Neural progenitor cell (in vitro differentiated cells): ENCODE measurements at regions not wholly inside any gene's neighbourhood (a gene's known extent, or its start where the extent isn't known, plus 50 kb on each side); places are given as distances from the start of the nearest gene placed in this dataset.

Experiments
- CTCF ChIP-seq: fragments of 200-600 bp; sonication (generic); IDR thresholded peaks from 2 replicates; pipeline ENCODE4 v1.5.1; 2017; ENCODE audit warnings: antibody characterized with exemption, mild to moderate bottlenecking
- EZH2 ChIP-seq: fragments of 200-600 bp; sonication (generic); IDR thresholded peaks from 2 replicates; pipeline ENCODE4 v1.6.1; 2017; ENCODE audit warnings: antibody characterized with exemption, mild to moderate bottlenecking, moderate library complexity

- TF ChIP-seq CTCF = no peak
- TF ChIP-seq EZH2 = no peak
These were observed 413.5 kb upstream of the CLINT1 start for GRCh38 chr5:158272409-158272808.
